T-helper 2 cell treated with Interferon-gamma antibody and Interleukin-4, amounts not matched to agents 100 ng/mL and 5 ng/mL, for 36 hours (primary cell): ENCODE measurements at regions not wholly inside any gene's neighbourhood (a gene's known extent, or its start where the extent isn't known, plus 50 kb on each side); places are given as distances from the start of the nearest gene placed in this dataset.
"Not testable (repeated sequence)": the region's sequence is repeated elsewhere in the genome, so short reads cannot be mapped to it uniquely, and the experiment has no call there.

Source experiments
- intact Hi-C: fragments of 100-400 bp; cut with micrococcal nuclease; formaldehyde crosslinking; loops from one replicate; pipeline ENCODE4 v1.15.1; 2023

DNA sequence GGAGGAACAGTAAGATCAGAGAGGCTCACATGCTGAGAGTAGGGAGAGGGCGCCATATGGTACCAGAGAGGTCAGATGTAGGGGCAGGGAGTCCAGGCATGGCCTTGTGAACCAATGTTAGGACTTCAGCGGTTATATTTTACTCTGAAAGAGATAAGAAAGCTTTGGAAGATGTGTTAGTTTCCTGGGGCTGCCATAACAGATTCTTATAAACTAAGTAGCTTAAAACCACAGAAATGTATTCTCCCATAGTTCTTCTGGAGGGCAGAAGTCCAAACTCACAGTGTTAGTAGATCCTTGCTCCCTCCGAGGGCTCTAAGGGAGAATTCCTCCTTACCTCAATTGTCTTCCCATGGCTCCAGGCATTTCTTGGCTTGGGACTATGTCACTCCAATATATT, 502.5 kb upstream of the ADGRL2 start:
- intact Hi-C loops, result no loop called here

DNA sequence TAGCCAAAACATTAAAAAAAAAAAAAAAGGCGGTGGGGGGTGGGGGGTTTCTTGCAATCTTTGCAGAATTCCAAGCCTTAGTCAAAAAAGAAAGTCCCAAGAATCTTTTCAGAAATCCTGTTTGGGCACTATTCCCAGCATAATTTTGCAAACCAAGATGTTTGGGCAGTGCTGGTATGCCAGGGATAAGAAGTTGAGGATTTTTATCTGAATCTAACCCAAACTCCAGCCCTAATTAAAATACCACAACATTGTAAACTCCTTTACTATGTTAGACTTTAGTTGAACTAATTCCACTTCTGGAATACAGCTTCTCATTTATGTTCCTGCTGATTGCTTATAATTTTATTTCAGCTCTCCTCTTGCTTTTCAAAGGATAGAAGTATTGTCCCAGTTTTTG, 504.1 kb upstream of the ADGRL2 start:
- intact Hi-C loops, result no loop called here

DNA sequence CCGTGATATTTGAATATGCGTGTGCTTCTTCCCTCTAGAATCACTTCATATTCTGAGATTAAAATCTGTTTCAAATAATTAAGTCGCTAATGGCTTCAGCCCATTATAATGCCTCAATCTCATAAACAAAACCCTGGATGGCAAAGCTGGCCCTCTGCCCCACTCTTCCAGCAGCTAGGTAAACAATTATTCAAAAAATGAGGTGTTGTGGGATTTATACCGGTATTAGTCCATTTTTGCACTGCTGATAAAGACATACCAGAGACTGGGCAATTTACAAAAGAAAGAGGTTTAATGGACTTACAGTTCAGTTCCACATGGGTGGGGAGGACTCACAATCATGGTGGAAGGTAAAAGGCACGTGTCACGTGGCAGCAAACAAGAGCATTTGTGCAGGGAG, 510.4 kb upstream of the ADGRL2 start:
- intact Hi-C loops, result no loop called here

DNA sequence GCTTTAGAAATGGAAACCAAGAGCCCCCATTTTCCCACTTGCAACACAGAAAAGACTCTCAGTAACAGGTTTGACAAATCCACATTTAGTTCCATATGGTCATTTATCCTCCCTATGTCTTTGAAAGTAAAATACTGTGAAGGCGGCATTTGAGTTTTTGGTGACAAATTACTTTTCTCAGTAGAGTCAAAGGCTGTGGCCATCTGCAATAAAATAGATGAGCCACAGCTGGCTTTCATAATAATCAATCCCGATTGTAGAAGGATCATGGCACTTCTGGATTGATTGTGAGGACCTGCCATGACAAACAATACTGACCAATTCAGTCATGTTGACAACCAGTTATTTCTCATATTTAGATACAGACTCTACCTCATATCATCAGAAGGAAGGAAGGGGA, 512.0 kb upstream of the ADGRL2 start:
- intact Hi-C loops, result no loop called here

DNA sequence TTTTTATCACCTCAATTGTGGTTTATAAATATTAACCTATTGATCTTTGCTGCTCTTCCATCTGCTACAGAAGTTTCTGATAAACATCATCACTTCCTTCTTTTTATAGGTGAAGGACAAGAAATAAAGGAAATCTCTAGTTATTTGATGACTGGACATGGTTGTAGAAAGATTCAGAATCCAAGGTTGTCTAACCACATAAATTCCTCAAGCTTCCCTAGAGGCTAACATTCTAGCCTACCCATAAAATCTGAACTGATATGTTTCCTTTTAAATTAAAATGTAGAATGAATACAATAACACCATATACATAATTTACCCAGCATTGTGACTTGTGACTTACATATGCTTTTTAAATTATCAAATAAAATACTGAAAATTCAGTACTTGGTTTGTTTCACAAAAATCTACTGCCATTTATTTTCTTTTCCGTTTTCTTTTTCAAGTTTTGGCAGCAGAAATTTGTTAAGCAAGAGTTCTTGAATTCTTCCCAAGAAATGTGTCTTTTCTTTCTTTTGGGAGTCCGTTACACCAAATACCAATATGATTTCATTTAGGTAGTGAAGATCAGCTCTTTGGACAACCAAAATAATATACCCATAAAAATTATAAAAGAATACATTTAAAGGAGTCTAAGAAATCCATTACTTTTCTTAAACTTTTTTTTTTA, 513.2 kb upstream of the ADGRL2 start:
- intact Hi-C loops, result no loop called here

DNA sequence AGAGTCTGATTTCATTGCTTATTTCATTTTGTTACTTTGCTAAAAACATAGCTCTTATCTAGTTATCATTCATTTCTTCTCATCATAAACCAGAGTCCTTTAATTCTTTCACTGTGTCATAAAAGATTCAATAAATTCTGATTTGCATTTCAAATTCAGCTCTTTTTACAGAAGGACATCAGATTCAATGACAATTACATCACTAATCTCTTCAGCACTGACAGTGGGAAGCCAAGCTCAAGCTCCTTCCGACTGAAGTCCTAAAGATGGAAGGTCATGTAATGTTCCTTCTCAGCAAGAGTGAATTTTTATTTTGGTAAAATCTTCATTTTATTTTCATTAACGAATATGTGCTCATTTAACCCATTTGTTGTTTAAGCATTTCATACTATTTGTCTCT, 530.7 kb upstream of the ADGRL2 start:
- intact Hi-C loops, result no loop called here

DNA sequence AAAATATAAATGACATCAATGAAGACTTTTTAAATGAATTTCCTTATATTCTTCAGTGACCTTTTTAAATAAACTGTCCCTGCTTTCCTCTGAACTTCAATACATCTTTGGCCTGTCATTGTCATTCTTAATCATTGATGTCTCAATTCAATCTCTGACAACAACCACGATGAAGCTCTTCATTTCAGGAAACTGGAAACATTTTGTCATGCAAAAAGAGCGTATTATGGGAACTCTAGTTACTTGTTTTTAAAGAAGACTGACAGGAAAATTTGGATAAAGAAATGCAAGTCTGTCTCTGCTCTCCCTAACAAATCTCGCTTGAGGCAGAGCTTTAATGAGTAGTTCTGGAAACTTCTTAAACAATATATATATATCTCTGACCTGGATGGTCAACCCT, 535.8 kb upstream of the ADGRL2 start:
- intact Hi-C loops, result no loop called here

DNA sequence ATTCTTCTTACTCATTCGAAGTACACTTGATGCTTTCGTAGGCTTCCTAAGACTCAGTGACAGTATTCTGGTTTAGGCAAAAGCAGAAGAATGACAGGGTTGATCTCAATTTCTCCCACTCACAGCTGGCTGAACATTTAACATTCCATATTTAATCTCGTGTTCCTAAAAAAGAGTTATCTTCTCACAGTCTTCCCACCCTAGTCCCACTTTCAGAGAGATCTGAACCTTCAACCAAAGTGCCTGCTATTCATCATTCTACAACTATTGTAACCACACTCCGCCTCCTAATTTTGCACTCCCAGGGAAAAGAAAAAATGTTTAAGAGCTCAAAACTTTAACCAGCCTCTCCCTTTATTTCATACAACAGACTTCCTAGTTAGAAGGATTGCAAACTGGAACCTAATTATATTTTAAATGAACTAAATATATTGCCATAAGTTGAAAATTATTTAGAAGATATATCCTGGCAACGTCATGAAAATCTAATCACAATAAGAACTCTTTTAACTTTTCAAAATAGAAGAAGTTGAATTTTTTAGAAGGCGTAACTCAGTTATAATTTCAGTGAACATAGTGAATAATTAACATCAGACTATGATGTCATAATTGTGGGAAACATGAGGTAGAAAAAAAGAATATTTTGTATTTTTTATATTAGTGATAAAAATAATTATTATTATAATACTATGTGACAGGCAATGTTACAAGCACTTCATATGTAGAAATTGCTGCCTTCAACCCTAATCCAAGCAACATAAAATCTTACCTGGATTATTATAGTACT, 540.9 kb upstream of the ADGRL2 start:
- intact Hi-C loops, result no loop called here

DNA sequence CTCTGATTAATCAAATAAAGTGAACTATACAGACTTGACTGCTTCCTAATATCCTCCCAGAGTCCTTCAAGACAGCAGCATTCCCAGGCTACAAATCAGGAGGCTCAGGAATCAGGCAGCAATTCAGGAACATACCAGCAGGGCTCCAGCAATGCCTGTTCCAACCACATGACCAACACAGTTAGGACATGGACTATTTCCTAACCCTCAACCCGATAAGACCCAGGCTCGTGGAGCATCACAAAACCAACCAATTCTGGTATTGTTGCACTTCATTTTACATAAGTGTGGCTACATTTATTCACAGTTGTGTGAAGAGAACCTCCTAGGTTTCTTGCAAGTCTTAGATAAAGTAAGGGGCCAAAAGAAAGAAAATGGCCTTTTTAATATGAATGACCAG, 546.2 kb upstream of the ADGRL2 start:
- intact Hi-C loops, result no loop called here

DNA sequence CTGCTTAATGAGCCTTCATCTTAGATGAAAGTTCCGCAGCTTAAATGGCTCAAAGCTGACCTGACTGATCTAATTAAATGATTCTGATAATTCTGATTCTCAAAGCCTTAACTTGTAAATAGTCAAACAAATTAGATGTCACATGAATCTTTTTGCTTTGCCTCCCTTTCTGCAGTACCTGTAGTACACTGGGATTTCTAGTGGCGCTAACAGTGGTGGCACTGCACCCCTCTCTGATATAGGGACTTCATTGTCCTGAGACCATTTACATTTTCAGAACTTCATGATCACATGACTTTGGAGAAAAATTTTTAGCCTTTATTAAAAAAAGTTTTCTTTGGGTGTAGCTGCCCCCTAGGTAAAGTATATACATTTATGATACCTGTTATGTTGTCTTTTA, 546.7 kb upstream of the ADGRL2 start:
- intact Hi-C loops, result no loop called here

DNA sequence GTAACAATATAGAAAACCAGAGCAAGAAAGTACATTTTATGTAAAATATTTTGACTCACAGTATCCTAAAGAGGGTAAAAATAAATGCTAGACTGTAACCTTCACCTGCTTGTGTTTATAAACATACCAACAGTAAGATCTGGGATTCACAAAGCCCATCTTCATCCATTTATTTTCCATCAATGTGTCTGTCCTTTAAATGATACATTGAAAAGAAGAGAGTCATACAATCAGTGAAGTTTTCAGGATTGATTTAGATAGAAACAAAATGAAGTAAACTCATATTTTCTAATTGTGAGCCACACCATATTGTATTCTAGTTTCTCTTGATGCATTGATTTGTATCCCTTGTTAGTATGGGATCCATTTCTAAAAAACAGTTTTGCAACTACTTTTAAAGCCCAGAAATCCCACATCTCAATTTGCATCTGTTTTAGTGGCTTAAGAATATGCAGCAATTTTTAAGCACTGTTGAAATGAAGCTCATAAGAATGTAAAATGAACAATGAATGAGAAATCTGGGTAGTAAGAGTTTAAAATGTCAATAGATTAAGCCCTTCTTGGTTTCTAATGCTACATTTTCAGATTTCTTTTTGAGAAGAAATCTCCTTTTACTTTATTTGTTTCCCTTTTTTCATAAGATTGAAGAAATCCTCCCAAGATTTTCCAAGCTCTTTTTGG, 548.1 kb upstream of the ADGRL2 start:
- intact Hi-C loops, result no loop called here

DNA sequence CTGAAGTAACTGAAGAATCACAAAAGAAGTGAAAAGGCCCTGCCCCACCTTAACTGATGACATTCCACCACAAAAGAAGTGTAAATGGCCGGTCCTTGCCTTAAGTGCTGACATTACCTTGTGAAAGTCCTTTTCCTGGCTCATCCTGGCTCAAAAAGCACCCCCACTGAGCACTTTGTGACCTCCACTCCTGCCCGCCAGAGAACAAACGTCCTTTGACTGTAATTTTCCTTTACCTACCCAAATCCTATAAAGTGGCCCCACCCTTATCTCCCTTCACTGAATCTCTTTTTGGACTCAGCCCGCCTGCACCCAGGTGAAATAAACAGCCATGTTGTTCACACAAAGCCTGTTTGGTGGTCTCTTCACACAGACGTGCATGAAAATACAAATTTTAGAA, 549.9 kb upstream of the ADGRL2 start:
- intact Hi-C loops, result not testable (repeated sequence)

DNA sequence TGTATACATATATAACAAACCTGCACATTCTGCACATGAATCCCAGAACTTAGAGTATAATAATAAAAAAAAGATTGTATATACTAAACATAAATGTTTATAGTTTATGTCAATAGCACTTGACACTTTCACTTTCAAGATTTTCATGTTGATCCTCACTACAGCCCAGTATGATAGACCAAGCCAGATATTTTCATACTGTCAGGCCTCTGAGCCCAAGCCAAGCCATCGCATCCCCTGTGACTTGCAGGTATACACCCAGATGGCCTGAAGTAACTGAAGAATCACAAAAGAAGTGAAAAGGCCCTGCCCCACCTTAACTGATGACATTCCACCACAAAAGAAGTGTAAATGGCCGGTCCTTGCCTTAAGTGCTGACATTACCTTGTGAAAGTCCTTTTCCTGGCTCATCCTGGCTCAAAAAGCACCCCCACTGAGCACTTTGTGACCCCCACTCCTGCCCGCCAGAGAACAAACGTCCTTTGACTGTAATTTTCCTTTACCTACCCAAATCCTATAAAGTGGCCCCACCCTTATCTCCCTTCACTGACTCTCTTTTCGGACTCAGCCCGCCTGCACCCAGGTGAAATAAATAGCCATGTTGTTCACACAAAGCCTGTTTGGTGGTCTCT, 555.5 kb upstream of the ADGRL2 start:
- intact Hi-C loops, result not testable (repeated sequence)

DNA sequence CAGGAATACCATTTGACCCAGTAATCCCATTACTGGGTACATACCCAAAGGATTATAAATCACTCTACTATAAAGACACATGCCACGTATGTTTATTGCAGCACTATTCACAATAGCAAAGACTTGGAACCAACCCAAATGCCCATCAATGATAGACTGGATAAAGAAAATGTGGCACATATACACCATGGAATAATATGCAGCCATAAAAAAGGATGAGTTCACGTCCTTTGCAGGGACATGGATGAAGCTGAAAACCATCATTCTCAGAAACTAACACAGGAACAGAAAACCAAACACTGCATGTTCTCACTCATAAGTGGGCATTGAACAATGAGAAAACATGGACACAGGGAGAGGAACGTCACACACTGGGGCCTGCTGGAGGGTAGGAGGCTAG, 556.1 kb upstream of the ADGRL2 start:
- intact Hi-C loops, result not testable (repeated sequence)

DNA sequence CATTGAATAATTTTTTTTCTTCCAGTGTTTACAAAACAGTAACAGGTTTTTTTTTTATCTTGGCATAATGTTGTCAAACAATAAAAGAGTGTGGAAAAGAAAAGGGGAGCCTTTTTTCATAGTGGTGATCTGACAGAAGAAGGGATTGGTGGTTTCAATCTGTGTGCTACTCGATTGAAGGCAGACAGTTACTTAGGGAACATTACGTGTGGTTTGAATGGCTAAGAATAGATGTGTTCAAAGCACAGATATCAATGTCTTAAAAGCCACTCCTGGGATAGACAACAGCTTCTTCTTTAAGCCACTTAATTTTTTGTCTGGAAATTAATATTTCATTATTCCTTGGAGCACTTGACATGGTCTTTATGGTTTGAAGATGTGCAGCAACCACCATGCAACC, 558.6 kb upstream of the ADGRL2 start:
- intact Hi-C loops, result no loop called here

DNA sequence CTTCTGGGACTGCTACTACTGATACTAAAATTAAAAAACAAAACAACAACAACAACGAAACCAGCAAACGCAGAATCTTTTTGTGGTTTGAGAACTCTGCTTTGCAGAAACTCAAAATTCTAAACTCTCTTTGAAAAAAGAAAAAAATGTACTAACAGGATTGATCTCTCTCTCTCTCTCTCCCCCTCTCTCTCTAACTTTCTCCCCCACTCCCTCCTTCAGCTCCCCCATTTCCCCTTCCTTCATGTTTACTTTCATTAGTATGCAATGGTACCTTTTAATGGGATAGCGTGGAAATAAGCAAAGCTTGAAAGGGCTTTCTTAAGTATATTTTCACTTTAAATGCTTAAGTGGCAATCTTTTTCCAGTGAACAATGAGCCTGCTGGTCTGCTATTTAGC, 562.6 kb upstream of the ADGRL2 start:
- intact Hi-C loops, result no loop called here

DNA sequence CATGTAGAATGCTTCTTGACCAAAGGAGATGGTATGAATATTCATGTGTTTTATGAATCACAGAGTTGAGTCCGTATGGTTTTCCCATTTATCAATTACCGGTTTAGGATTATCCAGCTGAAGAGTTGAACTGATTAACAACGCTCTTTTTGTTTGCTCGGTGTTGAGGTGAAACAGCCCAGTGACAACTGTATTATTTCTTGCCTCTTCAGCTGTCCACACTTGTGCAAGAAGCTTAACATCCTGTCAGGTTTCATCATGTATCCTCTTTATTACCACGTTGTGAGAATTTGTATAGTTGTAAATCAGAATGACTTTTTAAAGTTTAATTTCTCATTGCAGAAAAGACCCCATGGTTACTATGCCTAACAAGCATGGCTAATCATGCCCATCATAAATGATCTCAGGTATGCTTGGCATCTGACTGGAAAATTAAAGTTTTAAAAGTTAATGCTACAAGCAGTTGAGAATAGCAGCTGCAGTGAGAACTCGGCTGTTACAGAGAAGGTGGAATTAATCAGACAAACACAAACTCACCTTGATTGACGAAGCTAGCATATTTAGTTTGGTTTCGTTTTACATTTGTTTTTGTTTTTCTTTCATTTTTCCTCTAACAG, 563.2 kb upstream of the ADGRL2 start:
- intact Hi-C loops, result no loop called here

DNA sequence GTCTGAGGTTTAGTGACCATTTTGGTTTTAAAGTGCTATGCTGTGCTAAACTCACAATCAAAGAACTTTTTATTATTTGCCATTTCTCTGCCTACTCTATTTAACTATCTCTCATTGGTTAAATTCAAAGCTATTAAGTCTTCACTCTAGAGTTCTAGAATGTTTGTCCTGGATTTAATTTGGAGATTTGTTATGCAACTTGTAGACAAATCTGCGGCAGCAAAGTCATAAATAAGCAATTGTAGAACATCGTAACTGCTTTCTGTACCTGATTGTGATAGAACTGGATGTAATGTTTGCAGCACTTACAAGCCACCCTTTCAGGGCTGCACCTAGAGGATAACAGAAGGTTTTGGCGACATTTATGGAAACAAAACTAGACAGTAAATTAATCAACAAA, 566.5 kb upstream of the ADGRL2 start:
- intact Hi-C loops, result no loop called here

DNA sequence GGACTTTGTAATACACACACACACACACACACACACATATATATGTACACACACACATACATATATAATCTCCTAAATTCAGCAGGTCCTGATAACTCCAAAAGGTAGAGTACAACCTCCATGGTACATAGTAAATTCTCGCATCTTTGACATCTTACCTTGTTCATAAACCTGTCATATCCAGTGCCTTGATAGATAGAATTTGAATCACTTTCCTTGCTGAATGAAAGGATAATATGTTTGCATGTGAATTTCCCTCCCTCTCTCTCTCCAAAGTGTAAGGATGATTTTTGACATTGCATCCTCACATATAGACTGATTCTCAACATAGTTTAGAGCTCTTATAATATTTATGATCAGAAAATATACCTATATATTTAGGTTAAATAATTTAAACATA, 567.1 kb upstream of the ADGRL2 start:
- intact Hi-C loops, result no loop called here

DNA sequence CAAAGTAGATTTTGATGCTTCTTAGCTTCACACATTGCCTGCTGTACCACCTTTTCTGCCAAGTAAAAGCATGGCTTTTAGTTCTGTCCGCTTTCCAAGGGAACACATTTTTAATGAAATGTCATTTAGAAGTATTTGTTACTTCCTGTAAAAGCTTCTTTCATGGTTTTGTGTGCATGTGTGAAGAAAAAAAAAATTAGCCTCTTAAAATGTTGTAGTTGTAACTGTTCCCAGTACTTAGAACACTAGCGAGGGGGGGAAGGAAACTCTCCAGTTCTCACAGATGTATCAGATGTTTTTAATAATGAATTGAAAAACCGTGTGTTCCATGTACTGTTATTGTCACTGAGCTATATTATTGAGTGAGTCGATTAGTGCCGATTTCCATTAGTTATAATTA, 568.3 kb upstream of the ADGRL2 start:
- intact Hi-C loops, result no loop called here

DNA sequence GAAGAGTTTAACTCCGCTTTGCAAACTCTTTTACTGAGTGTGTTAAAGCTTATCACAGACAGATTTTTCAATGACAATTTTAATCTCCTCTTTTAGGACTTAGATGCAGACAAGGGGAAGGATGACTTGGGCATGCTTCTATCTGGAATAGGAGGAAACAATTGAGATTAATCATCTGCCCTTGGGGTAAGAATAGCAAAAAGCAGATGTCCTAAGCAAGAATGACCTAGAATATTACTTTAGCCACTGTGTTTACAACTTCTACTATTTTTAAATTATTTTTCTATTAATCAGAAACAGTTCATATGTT, 569.0 kb upstream of the ADGRL2 start:
- intact Hi-C loops, result no loop called here
